CD4-positive, CD25-positive, alpha-beta regulatory T cell (primary cell): ENCODE measurements at regions not wholly inside any gene's neighbourhood (a gene's known extent, or its start where the extent isn't known, plus 50 kb on each side); places are given as distances from the start of the nearest gene placed in this dataset.

Source experiments
- ATAC-seq, 2 donors: fragments of 150-1000 bp; cut with Tn5 transposase; one replicate each; pipeline ENCODE4 v1.10.0; 2021; ENCODE audit warnings: low read depth in 2 of 2, moderate number of reproducible peaks in 2 of 2, moderate library complexity in 1 of 2
- DNase-seq, 3 donors: peaks; one replicate each; pipeline versions ENCODE4 v3.0.0 to v3.0.0-alpha.2; 2012 to 2022; ENCODE audit warnings: mixed read lengths in 1 of 3
- H3K27ac ChIP-seq: one replicate; pipeline ENCODE4 v1.7.0; 2013; ENCODE audit warnings: mild to moderate bottlenecking, low read length; ENCODE audit not compliant: insufficient read depth, poor library complexity, severe bottlenecking
- H3K27me3 ChIP-seq: one replicate; pipeline ENCODE4 v1.7.0; 2013; ENCODE audit warnings: low read length; ENCODE audit not compliant: control insufficient read depth, insufficient read depth
- H3K36me3 ChIP-seq: one replicate; pipeline ENCODE4 v1.7.0; 2013; ENCODE audit warnings: mild to moderate bottlenecking, low read length, moderate library complexity; ENCODE audit not compliant: control insufficient read depth, insufficient read depth
- H3K4me1 ChIP-seq: 2 replicates; pipeline ENCODE4 v1.7.0; 2013; ENCODE audit warnings: mild to moderate bottlenecking, low read length; ENCODE audit not compliant: insufficient read depth, control insufficient read depth, poor library complexity, severe bottlenecking
- H3K4me3 ChIP-seq: one replicate; pipeline ENCODE4 v1.7.0; 2013; ENCODE audit warnings: low read depth, mild to moderate bottlenecking, low read length, moderate library complexity
- H3K9me3 ChIP-seq, 2 experiments: 1 replicate in 1 of 2; 2 replicates in 1 of 2; pipeline ENCODE4 v1.7.0; 2013; ENCODE audit warnings: low read length in 2 of 2, mild to moderate bottlenecking in 1 of 2, moderate library complexity in 1 of 2; ENCODE audit not compliant: control insufficient read depth in 2 of 2
- H3K27ac Mint-ChIP-seq, 3 donors: one replicate each; pipeline ENCODE4 v1.8.0; 2020 to 2022; ENCODE audit warnings: mild to moderate bottlenecking in 3 of 3, mixed read lengths in 3 of 3, moderate library complexity in 2 of 3
- H3K27me3 Mint-ChIP-seq: one replicate; pipeline ENCODE4 v1.8.0; 2022; ENCODE audit warnings: mild to moderate bottlenecking, mixed read lengths
- H3K36me3 Mint-ChIP-seq: one replicate; pipeline ENCODE4 v1.8.0; 2020; ENCODE audit warnings: mixed read lengths
- H3K4me1 Mint-ChIP-seq, 4 donors: one replicate each; pipeline ENCODE4 v1.8.0; 2020 to 2022; ENCODE audit warnings: mixed read lengths in 4 of 4, mild to moderate bottlenecking in 1 of 4
- H3K4me3 Mint-ChIP-seq, 4 donors: one replicate each; pipeline ENCODE4 v1.8.0; 2020 to 2022; ENCODE audit warnings: mild to moderate bottlenecking in 4 of 4, mixed read lengths in 4 of 4, moderate library complexity in 3 of 4
- H3K9me3 Mint-ChIP-seq, 7 donors: one replicate each; pipeline ENCODE4 v1.8.0; 2020 to 2022; ENCODE audit warnings: mixed read lengths in 7 of 7, mild to moderate bottlenecking in 3 of 7, moderate library complexity in 2 of 7

DNA sequence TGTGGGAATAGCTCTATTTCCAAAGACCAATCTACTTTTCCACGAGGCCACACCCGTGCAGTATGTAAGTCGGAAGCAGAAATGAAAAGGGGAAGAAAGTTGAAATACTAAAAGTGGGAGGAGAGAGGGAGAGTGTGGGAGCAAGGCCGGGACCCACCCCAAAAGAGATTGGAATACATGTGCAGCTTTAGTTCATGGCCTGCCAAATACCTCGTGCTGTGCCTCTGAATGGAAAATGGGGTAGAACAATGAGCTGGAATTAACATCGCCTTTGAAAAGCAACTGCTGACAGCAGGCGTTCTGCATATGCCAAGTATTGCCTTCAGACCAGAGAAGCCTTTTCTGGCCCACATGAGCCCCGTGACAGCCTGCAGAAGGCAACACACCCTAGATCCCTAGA is 155.6 kb downstream of the CD83 start:
- no peaks in the 10 kb centered on the region for H3K27me3 ChIP-seq
- DNase-seq (no peak), ATAC-seq (no peak)
- H3K4me3 ChIP-seq: no peak overlapping the region
- Mint-ChIP-seq H3K27me3 (no peaks in the 10 kb centered on the region), H3K27ac (peak overlapping the region in 1 of 3 donors; percentile 1), H3K4me3 (peak overlapping the region in 1 of 4 donors; percentile 54), H3K4me1 (peaks cover 23 to 64% (median 36%) of the 10 kb centered on the region in 4 donors), H3K9me3 (peaks cover 0 to 4% (median 1%) of the 10 kb centered on the region in 7 donors), H3K36me3 (peaks cover 4% of the 10 kb centered on the region)
- no peak overlapping the region for H3K27ac ChIP-seq
- peaks cover 0 to 4% of the 10 kb centered on the region in 2 experiments for H3K9me3 ChIP-seq
- H3K4me1 ChIP-seq: peaks cover 32% of the 10 kb centered on the region
- no peaks in the 10 kb centered on the region for H3K36me3 ChIP-seq

GRCh38 chr6:14274016-14274415 is 156.4 kb downstream of the CD83 start:
- DNase-seq (no peak), ATAC-seq (no peak)
- H3K4me1 Mint-ChIP-seq: peaks cover 23 to 68% (median 37%) of the 10 kb centered on the region in 4 donors
- Histone ChIP-seq H3K27ac (no peak overlapping the region), H3K36me3 (no peaks in the 10 kb centered on the region), H3K4me1 (peaks cover 38% of the 10 kb centered on the region), H3K9me3 (peaks cover 0 to 4% of the 10 kb centered on the region in 2 experiments), H3K4me3 (no peak overlapping the region), H3K27me3 (no peaks in the 10 kb centered on the region)
- H3K27me3 Mint-ChIP-seq: no peaks in the 10 kb centered on the region
- H3K36me3 Mint-ChIP-seq: peaks cover 4% of the 10 kb centered on the region
- peak overlapping the region; percentile 27 to 94 (median 68) for H3K27ac Mint-ChIP-seq
- H3K4me3 Mint-ChIP-seq: peak overlapping the region in 1 of 4 donors; percentile 54
- peaks cover 0 to 4% (median 1%) of the 10 kb centered on the region in 7 donors for H3K9me3 Mint-ChIP-seq

DNA sequence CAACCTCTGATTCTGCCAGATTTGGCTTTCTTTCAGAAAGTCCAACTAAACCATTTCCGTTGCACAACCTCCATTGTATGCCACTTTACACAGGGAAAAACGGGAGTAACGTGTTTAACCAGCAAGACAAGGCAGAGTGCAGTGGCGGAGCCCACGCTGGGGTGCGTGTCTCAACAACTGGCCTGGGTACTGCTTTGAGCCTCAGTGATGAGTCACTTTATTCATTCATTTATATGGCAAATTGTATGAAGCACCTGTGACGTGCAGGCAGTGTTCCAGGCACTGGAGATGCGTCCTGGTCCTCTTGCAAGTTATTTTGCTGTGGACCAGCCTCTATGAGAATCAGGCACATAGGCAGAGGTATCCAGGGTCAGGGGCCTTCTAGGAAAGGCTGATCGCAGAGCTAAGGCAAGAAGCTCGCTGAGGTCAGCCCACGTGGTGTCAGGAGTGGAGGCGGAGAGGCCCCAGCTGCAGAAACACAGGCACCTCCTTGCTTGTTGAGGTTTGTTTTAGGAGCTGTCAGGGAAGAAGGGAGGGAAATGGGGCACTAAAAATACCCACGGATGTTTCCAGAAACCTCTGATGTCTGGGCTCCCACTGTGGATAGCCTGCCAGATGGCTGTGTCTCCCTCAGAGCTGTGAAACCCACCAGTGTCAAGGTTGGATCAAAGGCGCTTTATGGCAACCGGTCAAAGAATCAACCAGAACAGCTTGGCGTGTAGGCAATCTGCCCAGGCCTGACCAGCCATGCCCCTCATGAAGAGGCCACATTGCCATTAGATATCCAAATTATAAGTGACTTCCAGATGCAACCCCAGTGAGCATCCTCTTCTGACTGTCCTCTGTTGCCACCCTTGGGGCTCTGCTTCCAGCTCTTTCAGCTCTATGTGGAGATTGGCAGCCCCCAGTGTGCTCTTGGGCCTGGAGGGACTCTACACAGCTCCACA is 157.2 kb downstream of the CD83 start:
- Histone ChIP-seq H3K27ac (no peak overlapping the region), H3K27me3 (no peaks in the 10 kb centered on the region), H3K9me3 (peaks cover 0 to 4% of the 10 kb centered on the region in 2 experiments), H3K4me3 (no peak overlapping the region), H3K4me1 (peaks cover 38% of the 10 kb centered on the region), H3K36me3 (no peaks in the 10 kb centered on the region)
- Mint-ChIP-seq H3K27ac (peak overlapping the region; percentile 68 to 94 (median 87)), H3K27me3 (no peaks in the 10 kb centered on the region), H3K36me3 (peaks cover 4% of the 10 kb centered on the region), H3K4me1 (peaks cover 23 to 62% (median 39%) of the 10 kb centered on the region in 4 donors), H3K9me3 (peaks cover 0 to 4% (median 1%) of the 10 kb centered on the region in 7 donors), H3K4me3 (peak overlapping the region in 3 of 4 donors; percentile 32 to 59 (median 54))
- no peak for DNase-seq
- no peak for ATAC-seq

DNA sequence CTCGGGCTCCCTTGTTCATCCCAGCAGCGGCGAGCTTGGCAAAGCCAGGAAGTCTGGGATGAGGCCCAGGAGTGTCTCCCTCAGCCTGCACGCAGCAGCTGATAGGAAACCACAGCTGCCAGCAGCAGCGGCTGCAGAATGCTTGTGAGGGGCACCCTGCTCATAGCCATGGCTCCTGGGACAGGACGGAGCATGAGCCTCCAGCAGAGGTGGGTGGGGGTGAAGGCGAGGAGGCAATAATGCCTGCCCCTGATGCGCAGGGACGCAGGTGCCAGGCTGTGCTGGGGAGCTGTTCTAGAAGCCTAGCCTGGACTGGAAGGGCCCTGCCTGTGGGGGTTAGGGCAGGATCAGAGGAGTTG is 157.9 kb downstream of the CD83 start:
- Mint-ChIP-seq H3K27ac (peak overlapping the region in 2 of 3 donors; percentile 94), H3K9me3 (peaks cover 0 to 10% (median 1%) of the 10 kb centered on the region in 7 donors), H3K36me3 (peaks cover 4% of the 10 kb centered on the region), H3K4me3 (peak overlapping the region in 1 of 4 donors; percentile 49), H3K4me1 (peaks cover 23 to 58% (median 40%) of the 10 kb centered on the region in 4 donors), H3K27me3 (no peaks in the 10 kb centered on the region)
- Histone ChIP-seq H3K36me3 (no peaks in the 10 kb centered on the region), H3K4me3 (no peak overlapping the region), H3K4me1 (peaks cover 38% of the 10 kb centered on the region), H3K9me3 (peaks cover 0 to 10% of the 10 kb centered on the region in 2 experiments), H3K27me3 (no peaks in the 10 kb centered on the region), H3K27ac (peak overlapping the region; percentile 9)
- ATAC-seq (no peak), DNase-seq (no peak)

DNA sequence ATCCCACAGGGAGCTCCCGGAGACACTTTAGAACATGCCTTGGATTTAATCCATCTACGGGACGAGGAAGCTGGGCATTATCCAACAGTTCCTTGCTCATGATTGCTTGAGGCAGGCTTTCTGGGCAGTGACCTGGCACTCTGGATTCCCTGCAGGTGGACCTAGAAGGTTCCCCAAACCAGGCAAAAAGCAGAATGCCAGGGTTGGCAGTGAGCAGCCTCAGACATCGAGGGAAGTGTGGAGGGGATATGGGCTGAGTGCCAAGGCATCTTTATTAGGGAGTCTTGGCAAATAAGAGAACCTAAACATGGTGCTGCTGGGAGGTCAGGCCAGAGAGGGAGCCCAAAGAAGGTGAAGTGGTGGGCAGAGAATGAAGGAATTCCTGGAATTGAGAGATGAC is 158.5 kb downstream of the CD83 start:
- peak overlapping the region; percentile 94 to 99 (median 94) for H3K27ac Mint-ChIP-seq
- peak overlapping the region; percentile 66 for H3K4me3 ChIP-seq
- H3K27me3 ChIP-seq: no peaks in the 10 kb centered on the region
- no peaks in the 10 kb centered on the region for H3K36me3 ChIP-seq
- DNase-seq: no peak
- H3K4me1 Mint-ChIP-seq: peaks cover 23 to 55% (median 40%) of the 10 kb centered on the region in 4 donors
- peaks cover 35% of the 10 kb centered on the region for H3K4me1 ChIP-seq
- peak overlapping the region; percentile 12 to 57 (median 48) for H3K4me3 Mint-ChIP-seq
- H3K9me3 ChIP-seq: peaks cover 0 to 10% of the 10 kb centered on the region in 2 experiments
- H3K9me3 Mint-ChIP-seq: peaks cover 0 to 13% (median 1%) of the 10 kb centered on the region in 7 donors
- no peaks in the 10 kb centered on the region for H3K27me3 Mint-ChIP-seq
- no peak overlapping the region for H3K27ac ChIP-seq
- H3K36me3 Mint-ChIP-seq: peaks cover 4% of the 10 kb centered on the region
- no peak for ATAC-seq

- peak in 2 of 3 donors; percentile 79 to 90 for DNase-seq
- H3K27ac Mint-ChIP-seq: peak overlapping the region; percentile 94 to 99 (median 94)
- H3K4me3 Mint-ChIP-seq: peak overlapping the region; percentile 57 to 86 (median 80)
- H3K4me3 ChIP-seq: peak overlapping the region; percentile 66
- H3K27me3 Mint-ChIP-seq: no peaks in the 10 kb centered on the region
- H3K4me1 ChIP-seq: peaks cover 35% of the 10 kb centered on the region
- H3K36me3 Mint-ChIP-seq: peaks cover 4% of the 10 kb centered on the region
- H3K9me3 Mint-ChIP-seq: peaks cover 0 to 13% (median 0%) of the 10 kb centered on the region in 7 donors
- no peaks in the 10 kb centered on the region for H3K27me3 ChIP-seq
- H3K9me3 ChIP-seq: peaks cover 0 to 10% of the 10 kb centered on the region in 2 experiments
- ATAC-seq: peak; percentile 99 to 100
- H3K4me1 Mint-ChIP-seq: peaks cover 23 to 51% (median 42%) of the 10 kb centered on the region in 4 donors
- peak overlapping the region; percentile 69 for H3K27ac ChIP-seq
- H3K36me3 ChIP-seq: no peaks in the 10 kb centered on the region
Measured at GRCh38 chr6:14276667-14277404, 159.3 kb downstream of the CD83 start.

GRCh38 chr6:14277405-14277930 is 159.9 kb downstream of the CD83 start:
- peaks cover 0 to 13% (median 0%) of the 10 kb centered on the region in 7 donors for H3K9me3 Mint-ChIP-seq
- no peaks in the 10 kb centered on the region for H3K36me3 Mint-ChIP-seq
- H3K9me3 ChIP-seq: peaks cover 0 to 9% of the 10 kb centered on the region in 2 experiments
- peak overlapping the region; percentile 69 for H3K27ac ChIP-seq
- H3K4me3 ChIP-seq: peak overlapping the region; percentile 66
- H3K36me3 ChIP-seq: no peaks in the 10 kb centered on the region
- peak overlapping the region; percentile 57 to 86 (median 80) for H3K4me3 Mint-ChIP-seq
- H3K4me1 ChIP-seq: peaks cover 35% of the 10 kb centered on the region
- H3K27me3 ChIP-seq: no peaks in the 10 kb centered on the region
- DNase-seq (no peak), ATAC-seq (peak in 1 of 2 donors; percentile 11)
- H3K27ac Mint-ChIP-seq: peak overlapping the region; percentile 94 to 99 (median 94)
- peaks cover 23 to 48% (median 42%) of the 10 kb centered on the region in 4 donors for H3K4me1 Mint-ChIP-seq
- no peaks in the 10 kb centered on the region for H3K27me3 Mint-ChIP-seq
